NT2/D1 (cell line): ENCODE measurements at regions not wholly inside any gene's neighbourhood (a gene's known extent, or its start where the extent isn't known, plus 50 kb on each side); places are given as distances from the start of the nearest gene placed in this dataset.
A peak's percentile ranks its signal among the peaks of the same experiment; 100 is the strongest.

Experiments
- DNase-seq: peaks from one replicate; pipeline ENCODE4 v3.0.0-alpha.2; 2011; ENCODE audit warnings: low read depth, low spot score
- H3K27me3 ChIP-seq: 2 replicates; pipeline ENCODE4 v1.6.0; 2011; ENCODE audit warnings: mild to moderate bottlenecking; ENCODE audit not compliant: insufficient read length, insufficient read depth
- H3K36me3 ChIP-seq: 2 replicates; pipeline ENCODE4 v1.6.1; 2011; ENCODE audit warnings: mild to moderate bottlenecking, low read length, mixed read lengths; ENCODE audit not compliant: insufficient read depth, insufficient read length
- H3K4me1 ChIP-seq: 2 replicates; pipeline ENCODE4 v1.5.1; 2011; ENCODE audit not compliant: insufficient read depth, insufficient read length
- H3K4me3 ChIP-seq: 2 replicates; pipeline ENCODE4 v1.5.1; 2011; ENCODE audit warnings: low read depth; ENCODE audit not compliant: insufficient read length
- H3K9ac ChIP-seq: 2 replicates; pipeline ENCODE4 v1.6.0; 2011; ENCODE audit warnings: low read depth; ENCODE audit not compliant: insufficient read length
- H3K9me3 ChIP-seq: 2 replicates; pipeline ENCODE4 v1.5.1; 2011; ENCODE audit warnings: mild to moderate bottlenecking, low read length; ENCODE audit not compliant: insufficient read depth
- SUZ12 ChIP-seq: IDR thresholded peaks from 2 replicates; pipeline ENCODE4 v1.6.1; 2011; ENCODE audit not compliant: insufficient read length, insufficient read depth; ENCODE audit errors: extremely low read depth
- YY1 ChIP-seq: IDR thresholded peaks from 2 replicates; pipeline ENCODE4 v1.6.1; 2011; ENCODE audit not compliant: insufficient read length, insufficient read depth
- ZNF274 ChIP-seq: IDR thresholded peaks from 2 replicates; pipeline ENCODE4 v1.6.1; 2011; ENCODE audit warnings: mild to moderate bottlenecking, low read depth, low read length

DNA sequence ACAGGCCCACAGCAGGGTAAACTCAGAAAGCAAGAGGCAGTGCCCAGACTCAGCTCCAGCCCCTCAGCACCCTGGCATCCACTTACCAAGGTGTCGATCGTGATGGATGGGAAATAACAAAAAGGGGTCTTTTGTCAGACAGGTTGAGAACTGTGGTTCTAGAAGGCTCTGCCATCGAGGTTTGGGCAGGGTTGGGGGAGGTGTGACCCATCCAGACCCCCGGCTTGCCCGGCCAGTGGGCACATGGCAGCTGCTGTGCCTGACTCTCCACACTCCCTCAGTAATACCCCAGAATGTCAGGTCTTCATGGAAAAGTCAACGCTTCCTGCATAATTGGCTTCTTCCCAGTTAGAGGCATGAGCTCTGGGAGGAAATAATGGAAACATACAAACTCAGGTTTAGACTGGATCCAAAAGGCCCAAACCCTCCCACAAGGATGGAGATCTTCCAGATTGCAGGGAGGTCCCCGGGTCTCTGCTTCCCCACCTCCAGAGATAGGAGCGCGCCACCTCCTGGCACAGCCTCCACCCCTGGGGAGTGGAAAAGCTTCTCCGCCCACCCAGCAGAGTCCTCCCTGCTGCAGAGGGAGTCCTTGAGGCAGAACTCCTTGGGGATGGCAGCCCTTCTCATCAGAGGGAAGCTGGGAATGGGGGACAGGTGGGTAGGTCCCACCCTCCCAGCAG, 149.8 kb upstream of the IQSEC1 start:
- Histone ChIP-seq H3K4me1 (peaks cover 36% of the 10 kb centered on the region), H3K27me3 (no peaks in the 10 kb centered on the region)
- TF ChIP-seq SUZ12, result no peak
- TF ChIP-seq YY1, result no peak
- TF ChIP-seq ZNF274, result no peak

DNA sequence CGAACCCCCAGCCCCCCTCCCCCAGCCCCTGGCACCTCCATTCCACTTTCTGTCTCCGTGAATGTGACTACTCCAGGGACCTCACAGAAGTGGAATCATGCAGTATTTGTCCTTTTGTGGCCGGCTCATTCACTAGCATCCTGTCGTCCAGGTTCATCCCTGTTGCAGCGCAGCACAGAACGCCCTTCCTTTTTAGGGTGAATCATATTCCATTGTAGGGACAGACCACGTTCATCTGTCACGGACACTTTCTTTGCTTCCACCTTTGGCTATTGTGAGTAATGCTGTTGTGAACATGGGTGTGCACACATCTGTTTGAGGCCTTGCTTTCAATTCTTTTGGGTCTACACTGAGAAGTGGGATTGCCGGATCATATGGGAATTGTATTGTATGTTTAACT, 148.9 kb upstream of the IQSEC1 start:
- Histone ChIP-seq H3K9ac (no peak overlapping the region), H3K4me3 (no peak overlapping the region), H3K4me1 (peaks cover 35% of the 10 kb centered on the region), H3K36me3 (no peaks in the 10 kb centered on the region), H3K27me3 (no peaks in the 10 kb centered on the region), H3K9me3 (no peaks in the 10 kb centered on the region)
- no peak for TF ChIP-seq YY1
- no peak for TF ChIP-seq ZNF274
- no peak for TF ChIP-seq SUZ12
- DNase-seq, result no peak

More for the DNA sequence above, 149.8 kb upstream of the IQSEC1 start:
- H3K4me3 ChIP-seq, result no peak overlapping the region
- no peaks in the 10 kb centered on the region for H3K36me3 ChIP-seq
- DNase-seq, result no peak
- no peak overlapping the region for H3K9ac ChIP-seq
- no peaks in the 10 kb centered on the region for H3K9me3 ChIP-seq

DNA sequence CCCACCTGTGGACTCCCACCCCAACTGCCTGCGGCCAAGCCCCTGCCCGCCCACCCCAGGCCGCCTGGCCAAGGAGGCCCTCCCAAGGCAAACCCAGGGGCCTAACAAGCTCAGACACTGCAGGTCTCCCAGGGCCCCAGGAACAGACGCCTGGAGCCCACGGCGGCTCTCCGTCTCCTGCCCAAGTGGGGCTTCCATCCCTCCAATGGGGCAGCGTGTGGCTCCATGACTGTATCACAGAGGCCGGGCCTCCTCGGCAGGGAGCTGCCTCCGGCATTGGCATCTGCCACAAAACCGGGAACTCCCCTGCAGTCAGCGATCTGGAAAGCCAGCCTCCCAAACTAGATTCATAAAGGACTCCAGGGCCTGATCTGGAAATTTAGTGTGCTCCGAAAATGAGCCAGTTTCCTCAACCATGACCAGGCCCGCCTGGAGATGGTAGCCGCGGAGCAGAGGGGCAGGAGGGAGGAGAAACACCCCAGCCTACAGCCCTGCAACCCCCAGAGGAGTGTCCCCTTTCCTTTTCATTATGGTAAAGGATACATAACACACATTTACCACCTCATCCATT, 148.3 kb upstream of the IQSEC1 start:
- no peak for DNase-seq
- Histone ChIP-seq H3K4me1 (peaks cover 35% of the 10 kb centered on the region), H3K27me3 (no peaks in the 10 kb centered on the region), H3K9ac (no peak overlapping the region), H3K9me3 (no peaks in the 10 kb centered on the region), H3K4me3 (no peak overlapping the region), H3K36me3 (no peaks in the 10 kb centered on the region)
- no peak for TF ChIP-seq SUZ12
- no peak for TF ChIP-seq ZNF274
- TF ChIP-seq YY1, result no peak

DNA sequence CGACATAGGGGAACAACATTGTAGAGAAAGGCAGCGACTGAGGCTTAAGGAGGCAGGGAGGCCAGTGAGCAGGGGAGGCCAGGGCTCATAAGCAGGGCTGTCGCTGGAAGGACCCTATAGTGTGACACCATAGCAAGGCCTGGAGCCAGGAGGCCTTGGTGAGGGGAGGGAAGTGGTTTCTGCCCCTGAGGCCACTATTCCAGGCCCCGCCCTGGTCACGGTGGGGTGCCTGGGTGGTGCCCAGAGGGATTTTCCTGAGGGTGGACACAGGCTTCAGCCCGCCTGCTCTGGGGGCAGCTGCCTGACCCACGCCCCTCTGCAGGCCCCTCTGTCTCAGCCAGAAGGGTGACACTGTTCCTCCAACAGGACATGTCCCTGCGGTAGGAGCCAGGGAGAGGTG, 147.8 kb upstream of the IQSEC1 start:
- TF ChIP-seq ZNF274, result no peak
- no peaks in the 10 kb centered on the region for H3K27me3 ChIP-seq
- peak overlapping the region; percentile 56 for H3K9ac ChIP-seq
- no peaks in the 10 kb centered on the region for H3K9me3 ChIP-seq
- H3K4me1 ChIP-seq, result peaks cover 35% of the 10 kb centered on the region
- no peaks in the 10 kb centered on the region for H3K36me3 ChIP-seq
- no peak for DNase-seq
- H3K4me3 ChIP-seq, result no peak overlapping the region

DNA sequence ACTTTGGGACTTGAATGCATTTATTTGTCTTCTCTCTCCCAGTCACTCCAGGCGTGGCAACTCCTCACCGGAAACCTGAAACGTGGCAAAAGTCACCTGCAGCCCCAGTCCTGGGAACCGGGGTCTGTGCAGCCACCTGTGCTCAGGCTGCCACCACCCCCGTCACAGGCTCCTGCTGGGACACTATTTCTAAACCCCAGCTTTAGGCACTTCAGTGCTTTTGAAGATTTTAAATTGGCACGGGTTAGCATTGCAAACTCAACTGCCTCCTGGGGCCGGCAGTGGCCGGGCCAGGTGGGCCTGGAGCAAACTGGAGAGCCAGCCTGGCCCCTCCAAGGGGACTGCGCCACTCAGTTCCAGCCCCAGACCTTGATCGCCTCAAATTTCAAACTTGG, 146.7 kb upstream of the IQSEC1 start:
- no peak for DNase-seq
- Histone ChIP-seq H3K4me3 (no peak overlapping the region), H3K4me1 (peaks cover 35% of the 10 kb centered on the region), H3K36me3 (no peaks in the 10 kb centered on the region), H3K9me3 (no peaks in the 10 kb centered on the region), H3K27me3 (no peaks in the 10 kb centered on the region), H3K9ac (no peak overlapping the region)
- TF ChIP-seq ZNF274, result no peak
- no peak for TF ChIP-seq YY1
- no peak for TF ChIP-seq SUZ12

DNA sequence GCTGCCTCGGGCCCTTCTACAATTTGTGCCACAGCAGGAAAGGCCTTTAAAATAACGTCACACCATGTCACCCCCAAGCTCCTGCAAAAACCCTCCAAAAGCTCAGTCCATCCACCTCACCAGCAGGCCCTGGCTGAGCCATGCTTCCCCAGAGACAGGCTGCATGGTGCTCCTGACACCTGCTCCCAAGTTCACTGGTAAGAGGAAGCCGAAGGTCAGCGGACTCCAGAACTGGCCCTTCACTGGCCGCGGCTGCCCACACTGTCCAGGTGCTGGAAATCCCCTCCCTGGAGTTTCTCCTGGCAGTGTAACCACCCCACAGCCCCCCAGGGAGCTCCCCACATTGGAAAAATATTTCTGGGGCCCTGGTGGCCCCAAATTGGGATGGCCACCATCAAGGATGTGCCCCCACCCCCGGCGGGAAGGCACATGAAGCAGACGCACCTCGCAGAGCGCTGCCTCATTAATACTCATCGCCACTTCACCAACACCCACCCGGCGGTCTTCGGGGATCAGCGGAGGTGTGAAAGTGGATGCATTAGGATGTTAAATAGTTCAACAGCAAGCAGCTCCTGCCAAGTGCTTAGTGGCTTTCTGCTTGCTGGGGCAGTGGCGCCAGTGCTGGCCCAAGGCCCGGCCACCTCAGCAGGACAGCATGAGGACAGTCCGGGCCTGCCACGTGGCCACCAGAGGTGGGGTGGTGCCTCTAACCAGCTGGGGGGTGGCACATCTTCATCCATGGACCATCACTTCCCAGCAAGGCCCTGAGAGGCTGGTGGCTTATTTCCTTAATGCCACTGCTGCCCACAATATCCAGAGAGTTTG, 146.1 kb upstream of the IQSEC1 start:
- no peaks in the 10 kb centered on the region for H3K36me3 ChIP-seq
- H3K4me1 ChIP-seq, result peaks cover 35% of the 10 kb centered on the region
- TF ChIP-seq SUZ12 (no peak), ZNF274 (no peak), YY1 (no peak)
- no peak overlapping the region for H3K4me3 ChIP-seq
- H3K27me3 ChIP-seq, result no peaks in the 10 kb centered on the region
- no peak overlapping the region for H3K9ac ChIP-seq
- no peaks in the 10 kb centered on the region for H3K9me3 ChIP-seq
- DNase-seq, result no peak

DNA sequence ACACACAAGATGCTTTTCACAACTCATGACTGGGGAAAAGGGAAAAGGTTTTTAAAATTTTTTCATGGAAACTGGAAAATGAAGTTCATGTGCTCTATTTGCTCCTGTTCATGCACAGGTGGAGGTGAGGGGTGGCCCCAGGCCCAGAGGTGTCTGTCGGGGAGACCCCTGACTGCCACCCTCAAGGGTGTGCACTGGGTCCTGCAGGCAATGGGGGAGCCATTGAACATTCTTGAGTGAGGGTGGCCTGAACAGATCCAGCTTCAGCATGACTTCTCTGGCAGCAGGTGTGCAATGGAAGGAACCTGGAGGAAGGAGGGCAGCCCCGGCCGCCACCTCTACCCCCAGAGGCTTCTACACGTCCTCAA, 145.3 kb upstream of the IQSEC1 start:
- no peak overlapping the region for H3K9ac ChIP-seq
- no peak overlapping the region for H3K4me3 ChIP-seq
- no peak for TF ChIP-seq YY1
- no peak for TF ChIP-seq ZNF274
- no peak for TF ChIP-seq SUZ12
- H3K9me3 ChIP-seq, result no peaks in the 10 kb centered on the region
- DNase-seq, result no peak
- H3K27me3 ChIP-seq, result no peaks in the 10 kb centered on the region
- peaks cover 34% of the 10 kb centered on the region for H3K4me1 ChIP-seq
- no peaks in the 10 kb centered on the region for H3K36me3 ChIP-seq
